ENCODE measurements at regions not wholly inside any gene's neighbourhood (a gene's known extent, or its start where the extent isn't known, plus 50 kb on each side); places are given as distances from the start of the nearest gene placed in this dataset.

DNA sequence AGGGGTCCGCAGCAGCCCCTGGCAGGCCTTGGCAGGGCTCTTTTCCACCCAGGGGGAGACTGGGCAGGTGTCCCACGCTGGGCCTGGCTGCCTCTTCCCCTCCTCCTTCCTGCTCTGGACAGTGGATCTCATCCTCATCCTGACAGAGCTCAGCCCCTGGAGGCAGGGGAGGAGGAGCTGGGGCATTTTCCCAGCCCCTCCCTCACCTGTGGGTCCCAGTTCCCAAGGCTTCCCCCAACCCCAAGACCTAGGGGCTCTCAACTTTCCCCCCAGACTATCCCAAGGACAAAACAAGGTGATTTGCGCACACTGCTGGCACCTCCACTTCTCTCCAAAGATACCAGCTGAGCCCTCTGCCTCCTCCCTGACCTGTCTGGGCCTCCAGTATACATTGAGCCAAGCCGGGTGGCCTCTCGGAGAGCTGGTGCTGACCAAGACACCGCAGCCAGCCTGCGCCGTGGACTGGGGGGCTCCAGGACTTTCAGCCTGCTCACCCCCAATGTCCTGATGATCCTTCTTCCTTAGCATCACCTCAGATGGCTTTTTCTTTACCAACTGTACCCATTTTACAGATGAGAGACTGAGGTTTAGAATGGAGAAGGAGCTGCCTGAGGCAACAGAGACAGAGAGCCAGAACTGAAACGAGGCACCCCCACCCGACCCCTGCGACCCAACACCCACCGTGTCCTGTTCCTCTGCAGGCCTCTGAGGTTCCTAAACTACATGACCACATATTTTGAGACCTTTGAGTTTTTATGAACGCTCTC lies 126.6 kb downstream of the BARX1 start:
- TF ChIP-seq, protein P1, sequence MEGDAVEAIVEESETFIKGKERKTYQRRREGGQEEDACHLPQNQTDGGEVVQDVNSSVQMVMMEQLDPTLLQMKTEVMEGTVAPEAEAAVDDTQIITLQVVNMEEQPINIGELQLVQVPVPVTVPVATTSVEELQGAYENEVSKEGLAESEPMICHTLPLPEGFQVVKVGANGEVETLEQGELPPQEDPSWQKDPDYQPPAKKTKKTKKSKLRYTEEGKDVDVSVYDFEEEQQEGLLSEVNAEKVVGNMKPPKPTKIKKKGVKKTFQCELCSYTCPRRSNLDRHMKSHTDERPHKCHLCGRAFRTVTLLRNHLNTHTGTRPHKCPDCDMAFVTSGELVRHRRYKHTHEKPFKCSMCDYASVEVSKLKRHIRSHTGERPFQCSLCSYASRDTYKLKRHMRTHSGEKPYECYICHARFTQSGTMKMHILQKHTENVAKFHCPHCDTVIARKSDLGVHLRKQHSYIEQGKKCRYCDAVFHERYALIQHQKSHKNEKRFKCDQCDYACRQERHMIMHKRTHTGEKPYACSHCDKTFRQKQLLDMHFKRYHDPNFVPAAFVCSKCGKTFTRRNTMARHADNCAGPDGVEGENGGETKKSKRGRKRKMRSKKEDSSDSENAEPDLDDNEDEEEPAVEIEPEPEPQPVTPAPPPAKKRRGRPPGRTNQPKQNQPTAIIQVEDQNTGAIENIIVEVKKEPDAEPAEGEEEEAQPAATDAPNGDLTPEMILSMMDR (IDR thresholded peaks at IDR 0.05), result no peak
- no peak for TF ChIP-seq TCF7L2 (IDR thresholded peaks at IDR 0.05; ENCODE audit: low read depth, low read length)
- TF ChIP-seq, protein P2, sequence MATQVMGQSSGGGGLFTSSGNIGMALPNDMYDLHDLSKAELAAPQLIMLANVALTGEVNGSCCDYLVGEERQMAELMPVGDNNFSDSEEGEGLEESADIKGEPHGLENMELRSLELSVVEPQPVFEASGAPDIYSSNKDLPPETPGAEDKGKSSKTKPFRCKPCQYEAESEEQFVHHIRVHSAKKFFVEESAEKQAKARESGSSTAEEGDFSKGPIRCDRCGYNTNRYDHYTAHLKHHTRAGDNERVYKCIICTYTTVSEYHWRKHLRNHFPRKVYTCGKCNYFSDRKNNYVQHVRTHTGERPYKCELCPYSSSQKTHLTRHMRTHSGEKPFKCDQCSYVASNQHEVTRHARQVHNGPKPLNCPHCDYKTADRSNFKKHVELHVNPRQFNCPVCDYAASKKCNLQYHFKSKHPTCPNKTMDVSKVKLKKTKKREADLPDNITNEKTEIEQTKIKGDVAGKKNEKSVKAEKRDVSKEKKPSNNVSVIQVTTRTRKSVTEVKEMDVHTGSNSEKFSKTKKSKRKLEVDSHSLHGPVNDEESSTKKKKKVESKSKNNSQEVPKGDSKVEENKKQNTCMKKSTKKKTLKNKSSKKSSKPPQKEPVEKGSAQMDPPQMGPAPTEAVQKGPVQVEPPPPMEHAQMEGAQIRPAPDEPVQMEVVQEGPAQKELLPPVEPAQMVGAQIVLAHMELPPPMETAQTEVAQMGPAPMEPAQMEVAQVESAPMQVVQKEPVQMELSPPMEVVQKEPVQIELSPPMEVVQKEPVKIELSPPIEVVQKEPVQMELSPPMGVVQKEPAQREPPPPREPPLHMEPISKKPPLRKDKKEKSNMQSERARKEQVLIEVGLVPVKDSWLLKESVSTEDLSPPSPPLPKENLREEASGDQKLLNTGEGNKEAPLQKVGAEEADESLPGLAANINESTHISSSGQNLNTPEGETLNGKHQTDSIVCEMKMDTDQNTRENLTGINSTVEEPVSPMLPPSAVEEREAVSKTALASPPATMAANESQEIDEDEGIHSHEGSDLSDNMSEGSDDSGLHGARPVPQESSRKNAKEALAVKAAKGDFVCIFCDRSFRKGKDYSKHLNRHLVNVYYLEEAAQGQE (IDR thresholded peaks at IDR 0.05; ENCODE audit: insufficient read depth in 1 of 2, low read depth in 2 of 2, low read length in 1 of 2), result no peak
- TF ChIP-seq SIN3A (IDR thresholded peaks at IDR 0.05; ENCODE audit: borderline replicate concordance, insufficient read depth, low read depth, low read length), result no peak
- no peak for TF ChIP-seq POLR2AphosphoS5 (IDR thresholded peaks at IDR 0.05; ENCODE audit: low read depth, low read length)
- intact Hi-C loops (cut with micrococcal nuclease; ENCODE audit: unreplicated experiment), result loop anchor here (5.0 kb wide), 1 partner anchor 134 kb away; no protein-coding TSS in a partner anchor
- in situ Hi-C loops (cut with HindIII; ENCODE audit: low pct_unique_long_range_greater_than_20kb, low sequenced_read_pairs), result no loop called here
- Histone ChIP-seq H3K36me3 (ENCODE audit: control insufficient read depth, insufficient read depth, low read length) (no peaks in the 10 kb centered on the region), H3K4me1 (ENCODE audit: control insufficient read depth, insufficient read depth, low read length) (no peaks in the 10 kb centered on the region), H3K27me3 (ENCODE audit: control insufficient read depth, insufficient read depth, low read length) (no peaks in the 10 kb centered on the region), H3K9me3 (ENCODE audit: control insufficient read depth, insufficient read depth, low read depth, low read length) (no peaks in the 10 kb centered on the region), H3K4me3 (ENCODE audit: low read depth in 2 of 2, low read length in 2 of 2) (no peak overlapping the region), H3K27ac (ENCODE audit: low read length) (no peak overlapping the region)
- ATAC-seq (no peak), DNase-seq (ENCODE audit: low read depth, low spot score) (no peak)
- BruUV-seq (replicated peaks), result no TSS peak
- ChIA-PET POLR2A (no interaction called here), CTCF (no interaction called here)

DNA sequence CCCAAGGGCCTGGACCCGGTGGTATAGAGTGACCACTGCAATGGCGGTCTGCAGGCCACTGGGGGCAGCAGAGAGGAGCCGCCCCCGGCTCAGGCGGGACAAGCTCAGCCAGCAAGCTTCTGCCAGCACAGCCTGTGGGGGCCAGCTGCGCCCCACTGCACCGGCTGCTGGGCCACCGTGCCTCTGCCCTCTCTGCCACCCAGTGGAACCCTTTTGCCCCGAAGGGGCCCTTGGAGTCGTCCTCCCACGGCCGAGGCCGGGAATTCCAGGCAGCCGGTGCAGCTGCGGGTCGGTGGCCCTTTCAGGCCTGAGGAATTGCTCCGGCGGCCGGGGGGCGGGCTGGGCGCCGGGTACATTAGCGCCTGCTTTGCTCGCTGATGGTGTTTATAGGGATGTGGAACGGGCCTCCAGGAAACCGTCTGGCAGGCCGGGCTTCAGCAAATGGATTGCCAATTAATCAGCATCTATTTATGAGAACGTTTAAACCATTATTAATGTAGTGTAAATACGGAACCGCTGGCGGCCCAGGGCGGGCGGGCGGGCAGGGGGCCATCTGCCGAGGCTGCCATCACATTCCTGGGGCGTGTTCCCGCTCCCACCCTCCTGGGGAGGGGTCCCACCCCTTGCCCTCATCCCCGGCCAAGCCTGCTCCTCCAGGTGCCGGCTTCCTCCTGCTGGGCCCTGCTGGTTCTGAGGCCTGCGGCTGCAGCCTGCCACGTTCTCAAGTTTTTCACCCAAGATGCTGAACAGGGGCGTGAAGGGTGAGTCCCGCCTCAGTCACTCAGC lies 127.4 kb downstream of the BARX1 start:
- no TSS peak for BruUV-seq (replicated peaks)
- Histone ChIP-seq H3K9me3 (ENCODE audit: control insufficient read depth, insufficient read depth, low read depth, low read length) (no peaks in the 10 kb centered on the region), H3K4me3 (ENCODE audit: low read depth in 2 of 2, low read length in 2 of 2) (peak overlapping the region in 1 of 2 experiments; percentile 38; a peak in 3 of 4 replicates), H3K4me1 (ENCODE audit: control insufficient read depth, insufficient read depth, low read length) (no peaks in the 10 kb centered on the region), H3K27me3 (ENCODE audit: control insufficient read depth, insufficient read depth, low read length) (no peaks in the 10 kb centered on the region), H3K36me3 (ENCODE audit: control insufficient read depth, insufficient read depth, low read length) (no peaks in the 10 kb centered on the region), H3K27ac (ENCODE audit: low read length) (no peak overlapping the region)
- CTCF ChIA-PET, result interaction anchor here (0.5 to 1.0 kb wide), 6 partner anchors 21 to 337 kb away, joined by 3 to 7 read pairs (median 3); no protein-coding TSS in a partner anchor
- in situ Hi-C loops (cut with HindIII; ENCODE audit: low pct_unique_long_range_greater_than_20kb, low sequenced_read_pairs), result no loop called here
- intact Hi-C loops (cut with micrococcal nuclease; ENCODE audit: unreplicated experiment), result loop anchor here (5.0 kb wide), 1 partner anchor 135 kb away; no protein-coding TSS in a partner anchor
- no peak for TF ChIP-seq POLR2AphosphoS5 (IDR thresholded peaks at IDR 0.05; ENCODE audit: low read depth, low read length)
- TF ChIP-seq, protein P1 (IDR thresholded peaks at IDR 0.05), result peak; percentile 92
- peak; percentile 98 for ATAC-seq
- POLR2A ChIA-PET, result no interaction called here
- DNase-seq (ENCODE audit: low read depth, low spot score), result no peak

All from Panc1 (cell line).